Testis (tissue), 2 donors: ENCODE measurements at regions not wholly inside any gene's neighbourhood (a gene's known extent, or its start where the extent isn't known, plus 50 kb on each side); places are given as distances from the start of the nearest gene placed in this dataset.

Experiments
- DNase-seq: peaks from one replicate; pipeline ENCODE4 v3.0.0-alpha.2; 2019
- H3K27ac ChIP-seq, 2 donors: fragments of 200-600 bp; sonication (generic); one replicate each; pipeline ENCODE4 v1.5.1; 2019
- H3K27me3 ChIP-seq: fragments of 200-600 bp; sonication (generic); one replicate; pipeline ENCODE4 v1.5.1; 2019
- H3K36me3 ChIP-seq: fragments of 200-600 bp; sonication (generic); one replicate; pipeline ENCODE4 v1.5.1; 2017; ENCODE audit warnings: low read depth; ENCODE audit errors: missing control alignments
- H3K4me1 ChIP-seq: fragments of 200-600 bp; sonication (generic); one replicate; pipeline ENCODE4 v1.5.1; 2019
- H3K4me3 ChIP-seq, 2 donors: fragments of 200-600 bp; sonication (generic); one replicate each; pipeline ENCODE4 v1.5.1; 2017 to 2019
- H3K9me3 ChIP-seq: fragments of 200-600 bp; sonication (generic); one replicate; pipeline ENCODE4 v1.5.1; 2017
- POLR2A ChIP-seq: fragments of 450-650 bp; IDR thresholded peaks from one replicate; pipeline ENCODE4 v1.6.1; 2017; ENCODE audit warnings: antibody characterized with exemption, mild to moderate bottlenecking, moderate library complexity
- WGBS, 2 donors: methylation state at CpG; one replicate each; pipeline ENCODE4 v1.1.5; 2018; 5-methylcytosine and 5-hydroxymethylcytosine counted together
- intact Hi-C: fragments of 100-400 bp; cut with DNase I; formaldehyde crosslinking; loops from one replicate; pipeline ENCODE4 v1.15.1; 2023; ENCODE audit warnings: low total_unique reads
- TF ChIP-seq, protein P1 (sequence below), 3 experiments: fragments of 450-650 bp in 2 of 3; fragments of 200-600 bp in 1 of 3; sonication (generic) in 1 of 3; IDR thresholded peaks; one replicate each; pipeline ENCODE4 v1.5.1; 2016 to 2019; ENCODE audit warnings: antibody characterized with exemption in 3 of 3, mild to moderate bottlenecking in 2 of 3, moderate library complexity in 1 of 3

DNA sequence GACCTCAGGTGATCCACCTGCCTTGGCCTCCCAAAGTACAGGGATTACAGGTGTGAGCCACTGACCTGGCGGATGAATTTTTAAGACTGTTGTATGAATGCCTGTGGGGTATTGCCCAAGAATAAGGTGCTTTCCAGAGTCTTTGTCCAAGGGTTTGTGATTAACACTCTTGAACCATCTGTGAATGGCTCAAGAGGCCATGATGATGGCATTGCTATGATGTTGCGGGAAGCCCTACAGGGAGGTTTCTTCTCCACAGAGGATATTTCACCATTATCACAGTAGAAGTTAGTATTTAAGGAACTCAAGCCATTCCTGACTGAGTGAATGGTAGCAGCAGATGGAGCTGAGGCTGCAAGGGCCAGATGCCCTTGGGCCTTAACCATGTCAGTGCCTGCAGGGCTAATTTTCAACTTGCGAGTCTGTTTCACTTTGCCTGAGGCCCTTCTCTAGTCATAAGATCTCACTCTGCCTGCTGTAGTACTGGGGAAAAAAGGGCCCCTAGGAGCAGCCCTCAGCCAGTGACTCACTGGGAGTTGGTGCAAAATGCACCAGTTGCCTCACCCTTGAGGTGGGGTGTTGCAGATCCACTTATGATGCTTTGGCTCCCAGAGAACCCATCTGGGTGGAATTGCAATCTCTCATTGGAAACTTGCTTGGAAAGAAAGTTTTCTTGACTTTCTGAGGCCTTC is 108.6 kb upstream of the FLRT2 start:
- DNase-seq: no peak
- H3K36me3 ChIP-seq: no peaks in the 10 kb centered on the region
- no peak overlapping the region for H3K27ac ChIP-seq
- H3K27me3 ChIP-seq: no peaks in the 10 kb centered on the region
- TF ChIP-seq POLR2A: no peak
- TF ChIP-seq, protein P1, sequence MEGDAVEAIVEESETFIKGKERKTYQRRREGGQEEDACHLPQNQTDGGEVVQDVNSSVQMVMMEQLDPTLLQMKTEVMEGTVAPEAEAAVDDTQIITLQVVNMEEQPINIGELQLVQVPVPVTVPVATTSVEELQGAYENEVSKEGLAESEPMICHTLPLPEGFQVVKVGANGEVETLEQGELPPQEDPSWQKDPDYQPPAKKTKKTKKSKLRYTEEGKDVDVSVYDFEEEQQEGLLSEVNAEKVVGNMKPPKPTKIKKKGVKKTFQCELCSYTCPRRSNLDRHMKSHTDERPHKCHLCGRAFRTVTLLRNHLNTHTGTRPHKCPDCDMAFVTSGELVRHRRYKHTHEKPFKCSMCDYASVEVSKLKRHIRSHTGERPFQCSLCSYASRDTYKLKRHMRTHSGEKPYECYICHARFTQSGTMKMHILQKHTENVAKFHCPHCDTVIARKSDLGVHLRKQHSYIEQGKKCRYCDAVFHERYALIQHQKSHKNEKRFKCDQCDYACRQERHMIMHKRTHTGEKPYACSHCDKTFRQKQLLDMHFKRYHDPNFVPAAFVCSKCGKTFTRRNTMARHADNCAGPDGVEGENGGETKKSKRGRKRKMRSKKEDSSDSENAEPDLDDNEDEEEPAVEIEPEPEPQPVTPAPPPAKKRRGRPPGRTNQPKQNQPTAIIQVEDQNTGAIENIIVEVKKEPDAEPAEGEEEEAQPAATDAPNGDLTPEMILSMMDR (IDR thresholded peaks at IDR 0.05): no peak
- H3K4me1 ChIP-seq: peaks cover under 1% of the 10 kb centered on the region
- 94 to 100% methylated on average over 2 to 3 of the region's 3 CpGs for WGBS, 2 donors
- intact Hi-C loops: no loop called here
- H3K4me3 ChIP-seq: no peak overlapping the region
- H3K9me3 ChIP-seq: no peaks in the 10 kb centered on the region

DNA sequence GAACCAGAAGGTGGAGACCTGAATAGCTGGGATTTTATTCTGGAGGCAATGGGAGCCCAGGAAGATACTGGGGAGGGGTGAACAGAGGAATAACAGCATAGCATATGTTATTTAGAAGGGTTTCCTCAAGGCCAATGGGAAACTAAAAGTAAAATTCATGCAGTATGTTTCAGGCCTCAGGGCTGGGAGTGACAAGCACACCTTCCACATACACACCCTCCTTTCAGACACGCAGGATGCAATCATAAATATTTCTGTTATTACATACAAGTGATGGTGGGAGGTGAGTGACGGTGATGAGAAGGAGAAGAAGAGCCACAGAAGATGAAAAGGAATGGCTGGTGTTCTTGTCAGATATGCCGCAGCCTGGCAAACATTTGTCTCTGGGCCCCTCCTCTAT is 106.1 kb upstream of the FLRT2 start:
- Histone ChIP-seq H3K4me1 (peaks cover 3% of the 10 kb centered on the region), H3K4me3 (no peak overlapping the region), H3K27me3 (no peaks in the 10 kb centered on the region), H3K9me3 (no peaks in the 10 kb centered on the region), H3K27ac (no peak overlapping the region), H3K36me3 (no peaks in the 10 kb centered on the region)
- intact Hi-C loops: no loop called here
- 88 to 92% methylated on average over 3 of the region's 3 CpGs for WGBS, 2 donors
- TF ChIP-seq, protein P1 (IDR thresholded peaks at IDR 0.05): no peak
- TF ChIP-seq POLR2A: no peak
- DNase-seq: no peak

DNA sequence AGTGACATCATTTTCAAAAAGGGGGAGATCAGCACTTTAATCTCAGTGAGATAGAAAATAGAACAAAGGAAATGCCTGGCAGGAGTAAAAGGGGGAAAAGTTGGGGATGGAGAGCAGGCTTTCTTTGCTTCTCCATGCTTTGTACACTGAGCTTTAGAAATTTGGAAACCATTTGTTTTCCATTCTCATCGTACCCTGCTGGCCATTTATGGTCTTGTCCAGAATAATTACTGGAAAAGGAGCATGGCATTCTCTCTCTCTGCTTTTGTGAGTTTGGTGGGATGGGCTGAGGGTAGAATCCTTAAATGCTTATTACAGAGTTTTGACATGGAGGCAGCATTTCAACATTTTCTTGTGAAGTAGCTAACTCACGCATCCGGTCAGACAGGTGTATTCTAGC is 104.4 kb upstream of the FLRT2 start:
- H3K27me3 ChIP-seq: no peaks in the 10 kb centered on the region
- H3K9me3 ChIP-seq: no peaks in the 10 kb centered on the region
- WGBS, 2 donors: 84 to 93% methylated on average over 3 of the region's 3 CpGs
- no peak overlapping the region for H3K4me3 ChIP-seq
- H3K36me3 ChIP-seq: no peaks in the 10 kb centered on the region
- no peak overlapping the region for H3K27ac ChIP-seq
- TF ChIP-seq, protein P1 (IDR thresholded peaks at IDR 0.05): no peak
- TF ChIP-seq POLR2A: no peak
- intact Hi-C loops: no loop called here
- peaks cover 3% of the 10 kb centered on the region for H3K4me1 ChIP-seq
- no peak for DNase-seq

DNA sequence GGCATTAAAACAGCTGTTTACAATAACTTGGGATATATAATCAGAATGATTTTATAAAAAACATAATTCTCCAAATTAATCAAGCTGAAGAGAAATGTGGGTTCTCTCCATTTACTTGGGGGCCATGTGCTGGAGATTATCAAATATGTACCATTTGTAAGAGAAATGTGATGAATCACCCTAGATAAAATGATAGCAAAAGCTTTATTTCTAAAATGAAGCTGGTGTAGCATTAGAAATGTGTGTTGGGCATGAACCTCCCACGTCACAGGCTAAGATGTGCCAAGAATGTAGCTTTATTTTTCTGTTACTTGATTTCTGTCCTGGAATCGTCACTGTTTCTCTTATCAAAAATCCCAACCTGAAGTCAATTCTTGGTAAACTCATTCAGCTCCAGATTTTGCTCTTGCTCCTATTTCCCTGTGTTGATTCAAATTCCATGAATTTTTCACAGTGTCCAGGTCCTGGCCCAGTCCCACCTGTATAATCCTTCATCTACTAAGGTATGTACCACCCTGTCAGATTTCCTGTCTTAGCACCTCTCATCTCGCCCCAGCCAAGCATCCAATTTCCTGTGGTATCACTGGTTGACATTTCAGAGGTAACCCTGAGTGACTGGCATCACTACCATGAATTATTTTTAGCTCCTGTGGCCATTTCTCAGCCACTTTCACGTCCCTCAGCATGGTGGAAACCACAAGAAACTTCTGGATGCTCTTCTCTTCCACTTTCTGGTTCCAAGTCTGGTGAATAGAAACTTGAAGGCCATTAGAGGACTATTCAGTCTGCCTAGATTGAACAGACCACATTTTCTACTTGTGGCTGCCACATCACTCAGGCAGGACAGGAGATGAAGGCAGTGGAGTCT is 103.6 kb upstream of the FLRT2 start:
- intact Hi-C loops: no loop called here

More for the DNA sequence above, 103.6 kb upstream of the FLRT2 start:
- H3K36me3 ChIP-seq: no peaks in the 10 kb centered on the region
- H3K9me3 ChIP-seq: no peaks in the 10 kb centered on the region
- WGBS, 2 donors: 75 to 77% methylated on average over 4 of the region's 4 CpGs
- peaks cover 3% of the 10 kb centered on the region for H3K4me1 ChIP-seq
- H3K27ac ChIP-seq: no peak overlapping the region
- no peak for TF ChIP-seq POLR2A
- TF ChIP-seq, protein P1 (IDR thresholded peaks at IDR 0.05): no peak
- DNase-seq: peak; percentile 53
- H3K4me3 ChIP-seq: no peak overlapping the region
- H3K27me3 ChIP-seq: no peaks in the 10 kb centered on the region
